ENCODE measurements at regions not wholly inside any gene's neighbourhood (a gene's known extent, or its start where the extent isn't known, plus 50 kb on each side); places are given as distances from the start of the nearest gene placed in this dataset.

DNA sequence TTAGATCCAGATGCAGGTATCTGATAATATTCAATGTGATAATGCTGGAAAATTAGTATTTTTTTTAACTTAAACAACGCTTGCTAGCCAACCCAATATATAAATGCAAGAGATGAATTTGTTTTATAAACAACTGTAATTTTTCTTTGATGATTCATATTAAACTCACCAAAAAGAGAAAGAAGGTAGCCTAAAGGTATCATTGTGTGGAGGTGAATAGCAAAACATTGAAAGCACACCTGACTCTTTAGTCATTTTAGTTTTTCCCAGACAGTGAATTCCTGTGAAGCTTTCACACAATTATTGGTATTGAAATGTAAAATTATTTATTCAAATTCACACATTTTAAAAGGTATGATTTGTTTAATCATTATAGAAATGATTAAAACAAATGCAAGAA, 424.0 kb downstream of the NR4A2 start:
- 80% methylated on average over 1 of the region's 1 CpG; no CpG with 5 or more reads in 1 of the 2 experiments for WGBS, 2 experiments (ENCODE audit: extremely low coverage in 1 of 2, insufficient coverage in 1 of 2, insufficient read length in 1 of 2, insufficient replicate concordance in 2 of 2, low coverage in 1 of 2, low lambda C conversion rate in 2 of 2, missing lambda C conversion rate in 1 of 2)
- Histone ChIP-seq H4K8ac (ENCODE audit: extremely low read depth, insufficient read depth, low read length) (no peak overlapping the region), H3K56ac (replicated peaks; ENCODE audit: insufficient read length, low read depth, low read length) (no peak overlapping the region)

More for the DNA sequence above, 424.0 kb downstream of the NR4A2 start:
- H2AFZ ChIP-seq (ENCODE audit: low read length) = no peak overlapping the region
- H3K18ac ChIP-seq (ENCODE audit: extremely low read depth, low read length) = no peak overlapping the region
- H3K9ac ChIP-seq (replicated peaks in 1 of 4; ENCODE audit: extremely low read depth in 1 of 4, low read depth in 3 of 4, low read length in 3 of 4) = no peak overlapping the region
- TF ChIP-seq KDM1A (IDR thresholded peaks at IDR 0.05; ENCODE audit: borderline replicate concordance, low read length) (no peak), GTF2F1 (IDR thresholded peaks at IDR 0.05; ENCODE audit: borderline replicate concordance, low read depth, low read length) (no peak), POU5F1 (IDR thresholded peaks at IDR 0.05; ENCODE audit: low read depth, low read length) (no peak), SIRT6 (IDR thresholded peaks at IDR 0.05; ENCODE audit: low read length) (no peak)
- FAIRE-seq (no peak), DNase-seq (ENCODE audit: low read depth in 1 of 2, low spot score in 2 of 2) (no peak)
- H3K36me3 ChIP-seq (ENCODE audit: control insufficient read depth in 2 of 4, insufficient read depth in 4 of 4, low read length in 3 of 4) = no peaks in the 10 kb centered on the region
- no peak overlapping the region for H4K5ac ChIP-seq (ENCODE audit: insufficient read length, low read depth, low read length)
- no peak overlapping the region for H3K4me3 ChIP-seq (ENCODE audit: extremely low read depth in 1 of 4, insufficient read depth in 2 of 4, low read depth in 3 of 4, low read length in 4 of 4)
- H3K79me1 ChIP-seq (ENCODE audit: low read depth, low read length) = no peaks in the 10 kb centered on the region
- H3K23ac ChIP-seq (ENCODE audit: insufficient read length) = no peak overlapping the region
- no peaks in the 10 kb centered on the region for H3K79me2 ChIP-seq (ENCODE audit: control insufficient read depth in 1 of 2, insufficient read depth in 2 of 2, low read length in 2 of 2)
- no peak overlapping the region for H2BK12ac ChIP-seq (ENCODE audit: low read depth, low read length)
- H3K4ac ChIP-seq (replicated peaks; ENCODE audit: insufficient read length, low read depth, low read length) = no peak overlapping the region
- ChIA-PET POLR2A (ENCODE audit: partially characterized antibody) (no interaction called here), CTCF (ENCODE audit: partially characterized antibody) (interaction anchor here (0.6 kb wide), 1 partner anchor 289 kb away, joined by 3 read pairs; no protein-coding TSS in a partner anchor)
- H3K9me3 ChIP-seq (ENCODE audit: insufficient read depth in 2 of 2, low read depth in 1 of 2, low read length in 1 of 2) = no peaks in the 10 kb centered on the region
- no peak overlapping the region for H3K14ac ChIP-seq (ENCODE audit: insufficient read length)
- no peak overlapping the region for H4K91ac ChIP-seq (replicated peaks; ENCODE audit: insufficient read length, low read length)
- no peak overlapping the region for H2AK5ac ChIP-seq (ENCODE audit: low read depth, low read length)
- no peak overlapping the region for H2BK5ac ChIP-seq (ENCODE audit: low read depth, low read length)
- H2BK15ac ChIP-seq (ENCODE audit: low read length) = no peak overlapping the region
- H2BK120ac ChIP-seq (replicated peaks; ENCODE audit: low read depth, low read length) = no peak overlapping the region
- H3K27ac ChIP-seq (ENCODE audit: low read depth, low read length) = no peak overlapping the region
- no peak overlapping the region for H2BK20ac ChIP-seq (ENCODE audit: low read length)
- H3K23me2 ChIP-seq (ENCODE audit: low read depth, low read length) = no peaks in the 10 kb centered on the region
- no peaks in the 10 kb centered on the region for H4K20me1 ChIP-seq (replicated peaks in 1 of 2; ENCODE audit: control insufficient read depth in 1 of 2, insufficient read depth in 2 of 2, low read length in 2 of 2)
- peaks cover 0 to 11% (median 2%) of the 10 kb centered on the region in 4 experiments; a peak in 3 of 7 replicates for H3K4me1 ChIP-seq (replicated peaks in 1 of 4; ENCODE audit: control insufficient read depth in 3 of 4, insufficient read depth in 4 of 4, low read length in 3 of 4)
- no peak overlapping the region for H3K4me2 ChIP-seq (ENCODE audit: insufficient read depth in 1 of 2, low read depth in 2 of 2, low read length in 2 of 2)
- no peaks in the 10 kb centered on the region for H3K27me3 ChIP-seq (replicated peaks in 1 of 4; ENCODE audit: control insufficient read depth in 3 of 4, extremely low read depth in 1 of 4, insufficient read depth in 3 of 4, low read length in 3 of 4)

Data from H1 (cell line).